OCI-LY1 (cell line): ENCODE measurements at regions not wholly inside any gene's neighbourhood (a gene's known extent, or its start where the extent isn't known, plus 50 kb on each side); places are given as distances from the start of the nearest gene placed in this dataset.
"Not testable (repeated sequence)": the region's sequence is repeated elsewhere in the genome, so short reads cannot be mapped to it uniquely, and the experiment has no call there.

Source experiments
- CTCF ChIP-seq: fragments of 200-600 bp; sonication (generic), shearing (Covaris generic); IDR thresholded peaks from 2 replicates; pipeline ENCODE4 v1.5.1; 2017; ENCODE audit warnings: mild to moderate bottlenecking, antibody characterized with exemption, low read length, moderate library complexity, mixed read lengths
- EZH2 ChIP-seq: fragments of 200-600 bp; sonication (generic), shearing (Covaris generic); IDR thresholded peaks from 2 replicates; pipeline ENCODE4 v1.8.0; 2017; ENCODE audit warnings: borderline replicate concordance, mixed run types, mild to moderate bottlenecking, antibody characterized with exemption, low read length, moderate library complexity, mixed read lengths

DNA sequence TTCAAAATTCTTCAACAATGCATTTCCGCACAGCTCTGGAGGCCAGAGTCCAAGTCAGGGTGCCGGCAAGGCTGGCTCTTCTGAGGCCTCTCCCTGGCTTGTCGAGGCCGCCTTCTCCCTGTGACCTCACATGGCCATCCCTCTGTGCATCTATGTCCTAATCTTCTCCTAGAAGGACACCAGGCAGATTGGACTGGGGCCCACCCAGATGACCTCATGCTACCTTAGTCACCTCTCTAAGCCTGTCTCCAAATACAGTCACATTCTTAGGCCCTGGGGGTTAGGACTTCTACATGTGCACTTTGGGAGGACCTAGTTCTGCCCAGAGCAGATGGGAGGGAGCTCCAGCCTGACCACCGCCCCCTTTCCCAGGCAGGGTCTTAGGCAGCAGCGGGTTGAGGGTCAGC is 137.7 kb downstream of the NPIPB11 start:
- TF ChIP-seq CTCF, EZH2: not testable (repeated sequence)
